ENCODE measurements at regions not wholly inside any gene's neighbourhood (a gene's known extent, or its start where the extent isn't known, plus 50 kb on each side); places are given as distances from the start of the nearest gene placed in this dataset.
"Not testable (repeated sequence)": the region's sequence is repeated elsewhere in the genome, so short reads cannot be mapped to it uniquely, and the experiment has no call there.

DNA sequence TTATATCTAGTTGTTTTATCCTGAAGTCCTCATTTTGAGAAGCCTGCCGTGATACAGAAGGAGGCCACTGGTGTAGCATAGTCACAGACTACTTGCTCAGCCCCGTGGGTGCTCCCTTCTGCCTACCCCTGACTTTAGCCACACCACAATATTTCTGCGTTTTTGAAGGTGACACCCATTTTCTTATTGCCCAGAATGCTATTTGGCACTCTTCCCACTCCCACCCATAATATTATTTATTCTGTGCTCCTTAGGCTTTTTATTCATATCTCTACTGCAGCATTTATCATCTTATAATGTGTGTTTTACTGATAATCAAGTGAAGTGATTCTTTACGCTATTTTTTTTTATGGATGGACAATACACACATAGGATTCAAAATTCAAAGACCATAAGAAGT, 107.3 kb downstream of the OR2B2 start:
- DNase-seq: no peak

DNA sequence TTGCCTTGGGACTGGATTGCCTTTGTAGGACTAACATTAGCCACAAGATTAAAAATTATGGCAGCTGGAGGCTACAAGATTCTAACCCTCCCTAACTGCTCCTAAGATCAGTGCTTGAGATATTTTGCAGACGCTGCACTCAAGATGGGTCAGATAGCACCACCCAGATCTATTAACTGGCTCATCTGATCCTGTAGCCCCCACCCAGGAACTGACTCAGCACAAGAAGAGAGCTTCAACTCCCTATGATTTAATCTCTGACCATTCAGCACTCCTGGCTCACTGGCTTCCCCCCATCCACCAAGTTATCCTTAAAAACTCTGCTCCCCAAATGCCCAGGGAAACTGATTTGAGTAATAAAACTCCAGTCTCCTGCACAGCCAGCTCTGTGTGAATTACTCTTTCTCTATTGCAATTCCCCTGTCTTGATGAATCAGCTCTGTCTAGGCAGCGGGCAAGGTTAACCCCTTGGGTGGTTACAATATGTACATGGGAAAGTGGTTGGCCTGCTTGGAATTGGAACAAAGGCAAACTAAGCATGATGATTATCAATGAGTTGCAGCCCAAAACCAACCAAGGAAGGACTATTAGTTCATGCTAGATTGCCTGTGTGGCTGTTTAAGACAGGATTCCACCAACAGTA, 111.3 kb downstream of the OR2B2 start:
- DNase-seq: no peak

DNA sequence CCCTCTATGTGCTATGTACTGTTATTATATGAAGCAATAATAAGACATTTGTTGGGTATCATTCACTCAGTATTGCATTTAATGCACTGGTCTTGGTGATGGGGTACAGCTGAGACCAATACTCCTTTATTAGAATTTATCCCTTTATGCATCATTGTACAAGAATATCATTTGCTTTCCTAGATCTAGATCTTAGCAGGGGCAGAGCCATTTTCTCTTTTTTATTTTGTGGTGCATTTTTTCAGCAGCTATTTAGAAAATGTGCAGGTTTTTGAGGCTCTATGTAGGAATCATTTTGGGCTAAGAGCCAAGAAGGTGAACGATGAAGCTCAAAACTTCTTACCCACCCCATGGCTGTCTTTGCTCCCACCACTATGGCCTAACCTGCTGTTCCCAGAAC, 114.2 kb downstream of the OR2B2 start:
- DNase-seq: no peak

DNA sequence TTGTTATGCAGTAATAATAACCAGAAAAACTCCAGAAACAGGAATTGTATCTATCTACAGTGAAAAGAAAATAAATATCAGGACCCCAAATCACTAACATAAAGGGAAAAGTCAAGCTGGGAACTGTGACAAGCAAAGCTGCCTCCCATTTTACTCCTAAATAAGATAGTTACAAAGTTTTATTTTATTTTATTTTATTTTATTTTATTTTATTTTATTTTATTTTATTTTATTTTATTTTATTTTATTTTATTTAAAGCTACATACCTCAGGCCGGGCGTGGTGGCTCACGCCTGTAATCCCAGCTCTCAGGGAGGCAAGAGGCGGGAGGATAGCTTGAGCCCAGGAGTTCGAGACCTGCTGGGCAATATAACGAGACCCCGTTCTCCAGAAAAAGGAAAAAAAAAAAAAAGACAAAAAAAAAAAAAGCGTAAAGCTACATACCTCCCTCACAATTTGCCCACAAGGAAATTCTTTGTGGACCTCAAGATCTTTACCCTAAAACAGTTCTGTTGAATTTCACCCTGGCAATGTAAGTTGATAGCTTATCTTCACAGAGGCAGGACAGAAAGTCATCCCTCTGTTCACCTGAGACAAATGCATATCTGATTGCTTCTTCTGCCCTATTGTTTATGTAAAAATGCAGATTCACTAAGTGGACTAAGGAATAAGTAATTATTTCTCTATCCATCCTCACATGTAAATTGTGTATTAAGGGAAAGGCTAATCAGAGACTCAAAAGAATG, 115.3 kb downstream of the OR2B2 start:
- DNase-seq: not testable (repeated sequence)

DNA sequence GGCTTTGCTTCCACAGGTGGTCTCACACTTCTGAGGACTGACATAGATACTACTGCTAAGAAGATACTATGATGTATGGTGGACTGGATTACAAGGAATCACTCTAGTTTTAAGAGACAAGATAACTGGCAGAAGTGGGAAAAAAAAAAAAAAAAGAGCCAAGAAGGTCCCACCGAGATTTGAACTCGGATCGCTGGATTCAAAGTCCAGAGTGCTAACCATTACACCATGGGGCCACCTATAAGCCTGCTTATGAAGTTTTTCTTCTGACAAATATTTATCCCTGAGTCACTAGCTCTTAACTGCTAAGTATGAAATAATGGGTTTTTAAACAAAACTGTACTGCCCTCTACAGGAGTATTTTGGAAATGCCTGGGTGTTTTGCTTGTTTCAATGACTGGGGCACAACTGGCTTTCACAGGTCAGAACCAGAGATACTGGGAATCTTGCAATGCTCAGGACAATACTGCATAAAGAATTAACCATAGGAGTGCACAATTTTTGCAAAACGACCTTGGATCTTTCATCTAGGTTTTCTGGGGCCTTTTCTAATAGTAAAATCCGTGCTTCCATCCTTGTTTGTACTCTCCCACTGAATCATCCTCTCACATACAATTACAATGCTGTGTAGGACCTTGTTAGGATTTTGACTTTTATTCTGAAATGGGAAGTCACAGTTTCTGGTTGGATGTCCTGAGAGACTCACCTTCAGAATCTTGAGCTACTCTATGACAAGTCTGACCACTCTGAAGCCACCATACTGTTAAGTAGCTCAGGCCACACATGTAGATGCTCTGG, 116.3 kb downstream of the OR2B2 start:
- DNase-seq: peak; percentile 96

DNA sequence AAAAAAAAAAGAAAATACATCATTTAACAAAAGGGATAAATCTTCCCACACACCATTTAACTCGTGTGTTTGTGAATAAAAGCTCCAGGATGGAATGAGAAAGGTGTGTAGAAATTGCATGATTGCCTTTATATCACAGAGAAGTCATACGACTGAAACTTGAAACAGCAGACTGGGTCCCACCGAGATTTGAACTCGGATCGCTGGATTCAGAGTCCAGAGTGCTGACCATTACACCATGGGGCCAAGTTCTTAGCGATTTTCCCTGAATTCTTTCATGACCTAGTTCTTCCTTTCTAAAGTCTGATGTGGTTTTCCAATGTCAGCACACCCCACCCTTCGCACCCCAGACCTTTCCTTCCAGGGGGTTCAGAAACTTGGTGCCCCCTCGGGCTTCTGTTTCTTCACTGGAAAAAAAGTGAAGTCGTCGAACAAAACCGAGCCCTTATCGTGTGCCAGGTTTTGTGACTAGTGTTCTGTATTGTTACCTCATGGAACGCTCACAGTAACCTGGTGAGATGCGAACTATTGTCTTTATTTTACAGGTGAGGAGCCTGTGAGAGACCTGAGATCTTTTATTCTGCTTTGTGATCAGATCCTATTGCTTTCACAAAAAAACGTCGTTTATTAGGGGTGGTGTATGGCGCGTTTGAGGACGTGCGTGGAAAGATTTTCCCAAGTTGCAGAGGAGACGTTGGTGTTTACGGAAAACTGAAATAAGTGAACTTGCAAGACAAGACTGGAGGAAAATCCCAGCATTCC, 120.8 kb downstream of the OR2B2 start:
- DNase-seq: peak; percentile 81

DNA sequence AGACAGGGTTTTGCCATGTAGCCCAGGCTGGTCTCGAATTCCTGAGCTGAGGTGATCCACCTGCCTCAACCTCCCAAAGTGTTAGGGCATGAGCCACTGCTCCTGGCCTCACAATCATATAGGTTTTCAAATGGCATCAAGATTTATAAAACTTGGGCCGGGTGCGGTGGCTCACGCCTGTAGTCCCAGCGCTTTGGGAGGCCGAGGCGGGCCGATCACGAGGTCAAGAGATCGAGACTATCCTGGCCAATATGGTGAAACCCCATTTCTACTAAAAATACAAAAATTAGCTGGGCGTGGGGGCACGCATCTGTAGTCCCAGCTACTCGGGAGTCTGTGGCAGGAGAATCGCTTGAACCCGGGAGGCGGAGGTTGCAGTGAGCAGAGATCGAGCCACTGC, 123.8 kb downstream of the OR2B2 start:
- DNase-seq: not testable (repeated sequence)

DNA sequence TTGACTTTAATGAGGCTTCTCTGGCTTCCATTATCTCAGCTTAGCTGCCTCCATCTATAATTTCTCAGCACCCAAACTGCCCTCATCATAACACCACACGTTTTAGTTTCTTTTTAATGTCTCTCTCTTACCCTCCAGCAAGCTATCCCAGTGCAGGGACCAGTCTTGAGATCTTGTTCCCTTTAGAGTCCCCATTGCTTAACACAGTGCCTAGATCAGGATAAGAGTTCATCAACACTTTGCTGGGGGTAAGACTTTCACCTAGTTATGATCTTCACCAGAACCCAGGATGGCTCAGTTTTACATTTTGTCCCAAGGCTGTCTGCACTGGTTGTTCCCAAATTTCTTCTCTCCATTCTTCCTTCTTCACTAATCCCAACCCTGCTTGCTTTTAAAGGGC, 126.1 kb downstream of the OR2B2 start:
- no peak for DNase-seq

DNA sequence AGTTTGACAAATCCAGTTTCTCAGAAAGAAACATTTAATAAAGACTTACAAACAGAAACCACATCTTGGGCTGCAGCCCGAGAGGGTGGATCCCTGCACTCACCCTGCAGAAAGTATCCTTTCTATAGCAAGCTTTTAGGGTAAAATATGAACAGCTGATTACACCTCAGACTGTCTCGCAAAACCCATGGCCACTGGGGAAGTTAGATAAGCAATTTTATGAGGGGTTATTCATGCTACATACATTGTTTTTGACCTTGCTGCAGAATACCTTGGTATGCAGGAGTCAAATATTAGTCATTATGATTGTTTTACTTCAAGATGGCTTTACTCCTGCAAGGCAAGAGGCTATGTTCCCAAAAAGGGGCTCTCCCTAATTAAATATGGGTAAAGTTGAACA, 126.9 kb downstream of the OR2B2 start:
- DNase-seq: no peak

DNA sequence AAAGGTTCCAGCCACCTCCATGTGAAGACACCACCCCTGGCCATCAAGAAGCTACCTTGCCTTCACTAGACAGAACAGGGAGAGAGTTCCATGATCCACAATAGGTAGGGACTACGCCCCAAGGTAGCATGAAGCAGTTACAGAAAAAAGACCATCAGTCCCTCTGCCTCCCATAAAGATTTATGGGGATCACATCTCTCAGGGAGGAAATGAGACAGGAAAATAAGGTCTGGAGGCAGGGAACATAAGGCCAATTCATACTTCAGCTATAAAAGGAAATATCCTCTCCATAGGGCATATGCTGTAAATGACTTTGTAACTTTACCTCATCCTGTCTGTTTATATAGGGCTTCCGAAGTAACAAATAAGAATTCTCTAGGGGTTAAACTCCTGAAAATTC, 129.4 kb downstream of the OR2B2 start:
- DNase-seq: no peak

DNA sequence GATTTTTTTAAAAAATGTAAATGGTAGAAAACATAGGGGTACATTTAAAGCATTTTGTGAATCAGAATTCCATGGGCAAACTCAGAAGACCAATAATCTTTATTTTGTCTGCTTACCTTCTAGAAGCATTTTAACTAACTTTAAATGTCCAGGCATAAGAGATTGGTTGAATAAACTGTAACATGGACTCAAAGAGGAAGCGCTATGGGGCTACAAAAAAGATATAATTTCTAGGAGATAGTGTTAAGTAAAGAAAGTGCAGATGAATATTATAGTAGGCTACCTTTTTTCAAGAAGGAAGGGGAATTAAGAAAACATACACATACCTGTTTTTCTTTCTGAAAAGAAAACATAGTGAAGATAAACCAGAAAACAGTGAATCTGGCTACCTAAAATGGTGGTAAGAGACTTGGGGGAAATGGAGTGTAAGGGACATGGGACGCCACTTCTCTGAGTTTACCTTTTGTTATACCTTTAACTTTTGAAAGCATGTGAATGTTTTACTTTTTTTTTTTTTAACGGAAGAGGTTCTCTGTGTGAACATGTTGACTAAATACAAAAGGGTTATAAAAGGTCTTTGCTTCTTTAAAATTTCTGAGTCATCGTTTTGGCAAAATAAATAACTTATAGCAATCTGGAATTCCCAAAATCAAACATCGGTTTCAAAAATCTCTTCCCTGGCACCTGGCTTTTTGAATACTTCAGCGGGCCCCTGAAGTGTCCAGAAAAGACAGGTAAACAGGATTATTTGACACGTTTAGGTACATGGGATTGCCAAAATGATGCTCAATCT, 133.4 kb downstream of the OR2B2 start:
- no peak for DNase-seq

DNA sequence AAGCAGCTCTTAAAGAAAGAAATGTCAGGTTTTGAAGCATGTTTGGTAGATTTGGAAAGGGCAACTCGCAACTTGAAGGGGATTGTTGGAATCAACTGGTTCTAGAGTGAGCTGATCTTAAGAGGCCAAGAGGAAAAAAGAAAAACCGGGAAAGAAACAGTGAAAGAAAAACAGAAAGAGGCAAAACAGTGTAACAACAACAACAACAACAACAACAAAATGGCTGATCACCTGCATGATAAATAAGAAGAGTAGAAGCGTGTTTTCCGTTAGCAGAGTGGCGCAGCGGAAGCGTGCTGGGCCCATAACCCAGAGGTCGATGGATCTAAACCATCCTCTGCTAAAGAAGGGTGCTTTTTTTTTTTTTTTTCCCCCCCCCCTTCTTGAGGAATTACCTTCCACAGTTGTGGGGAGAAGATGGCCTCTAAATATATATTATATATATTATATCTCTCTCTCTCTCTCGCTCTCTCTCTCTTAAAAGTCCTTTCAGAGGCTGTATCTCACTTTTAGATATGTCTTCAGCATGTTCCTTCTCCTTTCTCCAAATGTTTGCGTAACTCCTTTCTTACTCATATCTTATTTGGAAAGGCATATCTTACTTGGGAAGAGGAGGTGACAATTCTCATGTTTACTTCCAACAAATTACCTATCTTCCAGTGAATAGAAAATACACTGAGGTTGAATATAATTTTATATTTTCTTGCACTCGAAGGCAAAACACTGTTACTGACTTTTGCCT, 134.4 kb downstream of the OR2B2 start:
- DNase-seq: no peak

DNA sequence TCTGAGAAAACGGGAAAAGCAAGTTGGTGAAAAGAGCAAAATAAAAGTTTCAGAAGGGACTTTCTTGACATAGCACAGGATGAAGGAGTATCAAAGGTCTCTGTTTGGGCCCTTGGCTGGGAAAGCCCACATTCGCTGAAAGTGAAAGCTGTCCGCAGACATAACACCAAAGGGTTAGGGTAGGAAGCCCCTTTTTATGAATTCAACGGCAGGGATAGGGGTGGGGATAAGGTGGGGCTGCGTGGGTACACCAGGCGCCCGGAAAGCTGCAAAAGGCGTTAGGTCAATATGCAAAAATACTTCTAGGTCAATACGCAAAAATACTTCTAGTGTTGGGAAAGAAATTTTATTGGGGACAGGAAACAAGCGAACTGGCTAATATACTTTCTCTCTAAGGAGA, 135.1 kb downstream of the OR2B2 start:
- no peak for DNase-seq

DNA sequence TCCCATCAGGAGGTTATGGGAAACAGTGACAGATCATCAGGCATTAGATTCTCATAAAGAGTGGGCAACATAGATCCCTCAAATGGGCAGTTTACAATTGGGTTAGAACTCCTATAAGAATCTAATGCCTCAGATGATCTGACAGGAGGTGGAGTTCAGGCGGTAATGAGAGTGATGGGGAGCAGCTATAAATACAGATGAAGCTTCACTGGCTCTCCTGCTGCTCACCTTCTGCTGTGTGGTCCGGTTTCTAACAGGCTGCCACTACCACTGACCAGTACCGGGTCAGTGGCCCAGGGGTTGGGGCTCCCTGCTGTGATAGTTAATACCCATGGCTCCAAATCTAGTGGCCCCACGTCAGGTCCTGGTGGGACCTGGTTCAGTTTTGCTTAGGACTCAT, 135.7 kb downstream of the OR2B2 start:
- no peak for DNase-seq

DNA sequence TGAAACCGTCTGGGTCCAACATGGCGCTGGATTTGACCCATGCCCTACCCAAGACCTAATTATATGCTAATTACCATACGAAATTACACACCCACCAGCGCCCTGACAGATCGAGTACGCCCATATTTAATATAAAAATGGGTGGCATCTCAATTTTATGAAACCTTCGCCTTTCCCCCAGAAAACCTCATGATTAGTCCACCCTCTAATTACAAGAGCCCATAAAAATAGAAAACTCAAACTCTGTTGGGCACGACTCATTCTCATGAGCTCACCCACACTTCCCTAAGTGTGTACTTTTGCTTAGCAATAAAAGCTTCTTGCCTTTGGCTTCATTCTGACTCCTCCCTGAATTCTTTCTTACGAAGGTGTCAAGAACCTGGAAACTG, 136.4 kb downstream of the OR2B2 start:
- peak; percentile 28 for DNase-seq

DNA sequence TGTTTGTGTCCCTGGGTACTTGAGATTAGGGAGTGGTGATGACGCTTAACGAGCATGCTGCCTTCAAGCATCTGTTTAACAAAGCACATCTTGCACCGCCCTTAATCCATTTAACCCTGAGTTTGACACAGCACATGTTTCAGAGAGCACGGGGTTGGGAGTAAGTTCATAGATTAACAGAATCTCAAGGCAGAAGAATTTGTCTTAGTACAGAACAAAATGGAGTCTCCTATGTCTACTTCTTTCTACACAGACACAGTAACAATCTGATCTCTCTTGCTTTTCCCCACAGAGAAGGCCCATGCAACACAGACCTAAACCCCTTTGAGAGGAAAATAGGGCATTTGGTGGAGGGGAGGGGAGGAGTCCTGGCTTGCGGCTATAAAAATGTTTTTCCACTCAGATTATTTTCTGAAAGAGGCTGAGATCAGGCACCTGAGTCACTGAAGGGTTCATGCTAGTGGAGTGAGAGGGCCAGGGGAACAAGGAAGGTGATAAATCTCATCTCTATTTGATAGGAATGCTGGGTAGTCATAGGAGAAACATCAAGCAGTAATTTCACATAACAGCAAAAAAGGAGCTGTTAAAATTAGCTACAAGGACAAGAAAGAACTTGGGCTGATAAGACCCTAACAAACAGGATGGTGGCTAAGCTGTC, 136.9 kb downstream of the OR2B2 start:
- DNase-seq: not testable (repeated sequence)

DNA sequence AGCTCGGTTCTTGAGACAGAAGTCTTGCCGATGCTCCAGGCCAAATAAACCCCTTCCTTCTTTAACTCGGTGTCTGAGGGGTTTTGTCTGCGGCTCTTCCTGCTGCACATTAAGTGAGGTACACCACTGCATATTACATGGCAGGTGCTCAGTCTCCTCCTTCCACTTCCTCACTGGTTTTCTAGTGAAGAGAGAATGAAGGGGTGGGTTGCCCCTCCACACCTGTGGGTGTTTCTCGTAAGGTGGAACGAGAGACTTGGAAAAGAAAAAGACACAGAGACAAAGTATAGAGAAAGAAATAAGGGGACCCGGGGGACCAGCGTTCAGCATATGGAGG, 138.0 kb downstream of the OR2B2 start:
- DNase-seq: not testable (repeated sequence)

DNA sequence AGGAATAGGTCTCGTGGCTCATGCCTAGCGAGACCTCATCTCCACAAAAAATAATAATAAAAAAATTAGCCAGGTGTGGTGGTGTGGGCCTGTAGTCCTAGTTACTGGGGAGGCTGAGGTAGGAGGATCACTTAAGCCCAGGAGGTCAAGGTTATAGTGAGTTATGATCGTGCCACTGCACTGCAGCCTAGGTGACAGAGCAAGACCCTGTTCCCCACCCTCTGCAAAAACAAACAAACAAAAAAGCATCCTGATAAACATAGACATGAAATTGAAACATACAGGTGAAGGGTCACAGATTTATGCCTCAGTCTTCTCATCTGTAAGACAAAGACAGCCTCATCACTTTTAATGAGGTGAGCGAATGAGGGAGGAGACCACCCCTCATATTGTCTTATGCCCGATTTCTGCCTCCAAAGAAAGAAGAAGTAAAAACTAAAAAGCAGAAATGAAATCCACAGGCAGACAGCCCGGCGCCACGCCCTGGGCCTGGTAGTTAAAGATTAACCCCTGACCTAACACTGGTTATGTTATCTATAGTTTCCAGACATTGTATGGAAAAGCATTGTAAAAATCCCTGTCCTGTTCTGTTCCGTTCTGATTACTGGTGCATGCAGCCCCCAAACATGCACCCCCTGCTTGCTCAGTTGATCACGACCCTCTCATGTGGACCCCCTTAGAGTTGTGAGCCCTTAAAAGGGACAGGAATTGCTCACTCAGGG, 138.5 kb downstream of the OR2B2 start:
- not testable (repeated sequence) for DNase-seq

DNA sequence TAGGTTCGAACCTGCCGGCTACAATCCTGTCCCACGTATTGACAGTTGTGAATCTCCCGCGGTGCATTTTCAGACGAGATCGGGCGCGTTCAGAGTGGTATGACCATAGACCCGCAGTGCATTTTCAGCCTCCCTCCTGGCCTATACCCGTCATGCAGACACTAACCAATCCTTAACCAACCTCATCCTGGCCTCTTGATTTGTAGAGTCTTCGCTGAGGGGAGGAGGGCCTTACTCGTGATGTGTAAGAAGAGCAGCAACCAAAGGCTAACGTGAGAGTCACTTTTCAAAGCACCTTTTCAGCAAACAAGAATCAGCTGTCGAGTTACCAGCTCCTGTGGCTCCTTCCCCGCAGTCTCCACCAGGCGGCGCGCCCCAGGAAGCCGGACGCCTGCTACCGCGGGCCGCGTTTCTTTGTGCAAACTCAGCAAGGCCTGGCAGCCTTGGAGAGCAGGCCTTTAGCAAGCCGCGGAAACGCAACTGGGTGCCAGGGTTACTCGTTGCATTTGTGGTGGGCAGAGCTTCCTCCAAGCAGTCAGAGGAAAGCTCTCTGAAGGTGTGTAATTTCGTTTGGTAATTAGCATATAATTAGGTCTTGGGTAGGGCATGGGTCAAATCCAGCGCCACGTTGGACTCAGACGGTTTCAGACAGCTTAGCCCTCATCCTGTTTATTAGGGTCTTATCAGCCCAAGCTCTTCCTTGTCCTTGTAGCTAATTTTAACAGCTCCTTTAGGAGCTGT, 139.8 kb downstream of the OR2B2 start:
- DNase-seq: peak; percentile 89

DNA sequence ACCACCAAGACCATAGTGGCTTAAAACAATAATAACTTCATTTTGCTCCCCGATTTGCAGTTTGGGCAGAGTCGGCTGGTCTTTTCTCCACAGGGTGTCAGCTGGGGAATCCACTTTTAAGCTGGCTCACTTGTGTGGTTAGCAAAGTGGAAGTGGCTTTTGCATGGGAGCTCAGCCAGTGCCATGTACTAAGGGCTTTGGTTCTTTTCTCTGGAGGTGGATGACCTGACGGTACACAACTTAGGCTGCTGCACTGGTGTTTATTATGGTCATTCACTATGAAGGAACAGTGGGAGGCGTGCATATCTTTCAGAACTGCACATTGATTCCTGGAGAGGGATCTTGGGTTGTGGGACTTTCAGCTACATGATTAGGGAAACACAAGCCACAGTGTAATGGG, 141.0 kb downstream of the OR2B2 start:
- no peak for DNase-seq

Measured in suppressor macrophage treated with lipopolysaccharide for 4 hours (primary cell).